Fibroblast of lung (primary cell): ENCODE measurements at regions not wholly inside any gene's neighbourhood (a gene's known extent, or its start where the extent isn't known, plus 50 kb on each side); places are given as distances from the start of the nearest gene placed in this dataset.

ENCODE experiments used
- EZH2 ChIP-seq: IDR thresholded peaks from 2 replicates; pipeline ENCODE4 v1.5.1; 2012; ENCODE audit warnings: low read length, control low read depth, mild to moderate bottlenecking; ENCODE audit errors: missing control alignments
- TF ChIP-seq, protein P1 (sequence below), 2 donors: IDR thresholded peaks in 1 of 2; conservative IDR thresholded peaks in 1 of 2; 1 replicate in 1 of 2; 2 replicates in 1 of 2; pipeline ENCODE4 v1.5.1; 2011 to 2012; ENCODE audit warnings: low read length in 2 of 2, control low read depth in 1 of 2, inconsistent platforms in 1 of 2, low read depth in 1 of 2, mild to moderate bottlenecking in 1 of 2

DNA sequence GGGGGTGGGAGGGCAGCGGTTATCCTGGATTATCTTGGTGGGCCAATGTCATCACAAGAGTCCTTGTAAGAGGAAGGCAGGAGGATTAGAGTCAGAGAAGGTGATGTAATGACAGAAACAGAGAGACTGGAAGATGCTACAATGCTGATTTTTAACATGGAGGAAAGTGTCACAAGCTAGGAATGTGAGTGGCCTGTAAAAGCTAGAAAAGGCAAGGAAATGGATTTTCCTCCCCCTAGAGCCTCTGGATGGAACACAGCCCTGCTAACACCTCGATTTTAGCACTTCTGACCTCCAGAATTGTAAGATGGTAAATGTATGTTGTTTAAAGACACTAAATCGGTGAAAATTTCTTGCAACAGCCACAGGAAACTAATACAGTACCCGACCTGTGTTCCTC is 109.3 kb downstream of the MN1 start:
- TF ChIP-seq, protein P1, sequence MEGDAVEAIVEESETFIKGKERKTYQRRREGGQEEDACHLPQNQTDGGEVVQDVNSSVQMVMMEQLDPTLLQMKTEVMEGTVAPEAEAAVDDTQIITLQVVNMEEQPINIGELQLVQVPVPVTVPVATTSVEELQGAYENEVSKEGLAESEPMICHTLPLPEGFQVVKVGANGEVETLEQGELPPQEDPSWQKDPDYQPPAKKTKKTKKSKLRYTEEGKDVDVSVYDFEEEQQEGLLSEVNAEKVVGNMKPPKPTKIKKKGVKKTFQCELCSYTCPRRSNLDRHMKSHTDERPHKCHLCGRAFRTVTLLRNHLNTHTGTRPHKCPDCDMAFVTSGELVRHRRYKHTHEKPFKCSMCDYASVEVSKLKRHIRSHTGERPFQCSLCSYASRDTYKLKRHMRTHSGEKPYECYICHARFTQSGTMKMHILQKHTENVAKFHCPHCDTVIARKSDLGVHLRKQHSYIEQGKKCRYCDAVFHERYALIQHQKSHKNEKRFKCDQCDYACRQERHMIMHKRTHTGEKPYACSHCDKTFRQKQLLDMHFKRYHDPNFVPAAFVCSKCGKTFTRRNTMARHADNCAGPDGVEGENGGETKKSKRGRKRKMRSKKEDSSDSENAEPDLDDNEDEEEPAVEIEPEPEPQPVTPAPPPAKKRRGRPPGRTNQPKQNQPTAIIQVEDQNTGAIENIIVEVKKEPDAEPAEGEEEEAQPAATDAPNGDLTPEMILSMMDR (conservative IDR thresholded peaks at IDR 0.05 in 1 of 2, IDR thresholded peaks at IDR 0.05 in 1 of 2; ENCODE audit: low read depth in 1 of 2, low read length in 2 of 2): no peak
- TF ChIP-seq EZH2: no peak
